ENCODE measurements at regions not wholly inside any gene's neighbourhood (a gene's known extent, or its start where the extent isn't known, plus 50 kb on each side); places are given as distances from the start of the nearest gene placed in this dataset.

GRCh38 chr5:61272688-61273087 lies 59.4 kb upstream of the ZSWIM6 start:
- TF ChIP-seq, protein P1, sequence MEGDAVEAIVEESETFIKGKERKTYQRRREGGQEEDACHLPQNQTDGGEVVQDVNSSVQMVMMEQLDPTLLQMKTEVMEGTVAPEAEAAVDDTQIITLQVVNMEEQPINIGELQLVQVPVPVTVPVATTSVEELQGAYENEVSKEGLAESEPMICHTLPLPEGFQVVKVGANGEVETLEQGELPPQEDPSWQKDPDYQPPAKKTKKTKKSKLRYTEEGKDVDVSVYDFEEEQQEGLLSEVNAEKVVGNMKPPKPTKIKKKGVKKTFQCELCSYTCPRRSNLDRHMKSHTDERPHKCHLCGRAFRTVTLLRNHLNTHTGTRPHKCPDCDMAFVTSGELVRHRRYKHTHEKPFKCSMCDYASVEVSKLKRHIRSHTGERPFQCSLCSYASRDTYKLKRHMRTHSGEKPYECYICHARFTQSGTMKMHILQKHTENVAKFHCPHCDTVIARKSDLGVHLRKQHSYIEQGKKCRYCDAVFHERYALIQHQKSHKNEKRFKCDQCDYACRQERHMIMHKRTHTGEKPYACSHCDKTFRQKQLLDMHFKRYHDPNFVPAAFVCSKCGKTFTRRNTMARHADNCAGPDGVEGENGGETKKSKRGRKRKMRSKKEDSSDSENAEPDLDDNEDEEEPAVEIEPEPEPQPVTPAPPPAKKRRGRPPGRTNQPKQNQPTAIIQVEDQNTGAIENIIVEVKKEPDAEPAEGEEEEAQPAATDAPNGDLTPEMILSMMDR (IDR thresholded peaks at IDR 0.05), result no peak
- TF ChIP-seq POLR2A (IDR thresholded peaks at IDR 0.05), result no peak
